ENCODE measurements at regions not wholly inside any gene's neighbourhood (a gene's known extent, or its start where the extent isn't known, plus 50 kb on each side); places are given as distances from the start of the nearest gene placed in this dataset.

DNA sequence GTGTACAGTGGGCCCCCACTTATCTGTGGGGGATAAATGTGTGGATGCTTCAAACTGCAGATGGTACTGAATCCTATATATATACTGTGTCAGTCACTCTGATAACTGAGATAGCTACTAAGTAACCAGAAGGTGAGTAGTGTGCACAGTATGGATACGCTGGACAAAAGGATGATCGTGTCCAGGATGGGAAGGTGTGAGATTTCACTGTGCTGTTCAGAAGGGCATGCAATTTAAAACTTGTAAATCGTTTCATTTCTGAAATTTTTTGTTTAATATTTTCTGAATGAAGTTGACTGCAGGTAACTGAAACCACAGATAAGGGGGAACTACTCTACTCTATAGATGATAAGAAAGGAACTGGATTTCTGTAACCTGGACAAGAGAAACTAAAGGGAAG, 52.1 kb upstream of the SESN3 start:
- Histone ChIP-seq H3K36me3 (no peaks in the 10 kb centered on the region), H3K9me3 (no peaks in the 10 kb centered on the region), H3K27me3 (no peaks in the 10 kb centered on the region), H3K4me3 (no peak overlapping the region), H3K27ac (no peak overlapping the region), H3K4me1 (peaks cover 0 to 5% of the 10 kb centered on the region in 2 donors)
- DNase-seq (ENCODE audit: low spot score) = no peak
- TF ChIP-seq, protein P1, sequence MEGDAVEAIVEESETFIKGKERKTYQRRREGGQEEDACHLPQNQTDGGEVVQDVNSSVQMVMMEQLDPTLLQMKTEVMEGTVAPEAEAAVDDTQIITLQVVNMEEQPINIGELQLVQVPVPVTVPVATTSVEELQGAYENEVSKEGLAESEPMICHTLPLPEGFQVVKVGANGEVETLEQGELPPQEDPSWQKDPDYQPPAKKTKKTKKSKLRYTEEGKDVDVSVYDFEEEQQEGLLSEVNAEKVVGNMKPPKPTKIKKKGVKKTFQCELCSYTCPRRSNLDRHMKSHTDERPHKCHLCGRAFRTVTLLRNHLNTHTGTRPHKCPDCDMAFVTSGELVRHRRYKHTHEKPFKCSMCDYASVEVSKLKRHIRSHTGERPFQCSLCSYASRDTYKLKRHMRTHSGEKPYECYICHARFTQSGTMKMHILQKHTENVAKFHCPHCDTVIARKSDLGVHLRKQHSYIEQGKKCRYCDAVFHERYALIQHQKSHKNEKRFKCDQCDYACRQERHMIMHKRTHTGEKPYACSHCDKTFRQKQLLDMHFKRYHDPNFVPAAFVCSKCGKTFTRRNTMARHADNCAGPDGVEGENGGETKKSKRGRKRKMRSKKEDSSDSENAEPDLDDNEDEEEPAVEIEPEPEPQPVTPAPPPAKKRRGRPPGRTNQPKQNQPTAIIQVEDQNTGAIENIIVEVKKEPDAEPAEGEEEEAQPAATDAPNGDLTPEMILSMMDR (IDR thresholded peaks at IDR 0.05) = no peak

DNA sequence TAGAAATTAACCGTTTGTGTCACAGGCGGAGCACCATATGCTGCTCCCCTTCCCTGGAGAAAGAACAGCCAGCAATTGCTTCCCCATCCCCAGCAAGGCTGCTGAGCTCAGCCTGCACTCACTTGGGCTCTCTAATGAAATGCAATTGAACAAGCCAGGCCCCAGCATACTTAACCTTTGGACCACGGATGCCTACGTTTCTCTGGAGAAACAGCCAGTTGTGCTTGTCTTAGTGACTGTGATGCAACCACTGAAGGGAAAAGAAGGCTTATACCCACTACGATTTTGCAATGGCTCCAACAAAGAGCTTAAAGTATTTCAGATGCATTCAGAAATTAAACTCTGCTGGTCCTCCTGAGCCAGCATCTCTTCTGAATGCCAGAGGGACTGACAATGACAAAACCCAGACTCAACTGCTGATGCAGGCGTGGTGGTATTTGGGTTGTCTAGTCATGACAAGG, 51.3 kb upstream of the SESN3 start:
- H3K36me3 ChIP-seq = no peaks in the 10 kb centered on the region
- no peak overlapping the region for H3K27ac ChIP-seq
- no peak overlapping the region for H3K4me3 ChIP-seq
- H3K4me1 ChIP-seq = peaks cover 0 to 5% of the 10 kb centered on the region in 2 donors
- TF ChIP-seq, protein P1 (IDR thresholded peaks at IDR 0.05) = no peak
- no peaks in the 10 kb centered on the region for H3K27me3 ChIP-seq
- H3K9me3 ChIP-seq = no peaks in the 10 kb centered on the region
- DNase-seq (ENCODE audit: low spot score) = no peak
